Fibroblast of the aortic adventitia (primary cell): ENCODE measurements at regions not wholly inside any gene's neighbourhood (a gene's known extent, or its start where the extent isn't known, plus 50 kb on each side); places are given as distances from the start of the nearest gene placed in this dataset.
"Not testable (repeated sequence)": the region's sequence is repeated elsewhere in the genome, so short reads cannot be mapped to it uniquely, and the experiment has no call there.

ENCODE experiments used
- DNase-seq: peaks from one replicate; pipeline ENCODE4 v3.0.0-alpha.2; 2010; ENCODE audit warnings: low read depth
- H3K4me3 ChIP-seq: 2 replicates; pipeline ENCODE4 v1.5.1; 2011; ENCODE audit warnings: low read depth, mild to moderate bottlenecking, control low read depth, low read length, moderate library complexity
- TF ChIP-seq, protein P1 (sequence below): IDR thresholded peaks from 2 replicates; pipeline ENCODE4 v1.5.1; 2011; ENCODE audit warnings: mild to moderate bottlenecking, low read length, control low read depth, inconsistent platforms; ENCODE audit not compliant: insufficient read depth

DNA sequence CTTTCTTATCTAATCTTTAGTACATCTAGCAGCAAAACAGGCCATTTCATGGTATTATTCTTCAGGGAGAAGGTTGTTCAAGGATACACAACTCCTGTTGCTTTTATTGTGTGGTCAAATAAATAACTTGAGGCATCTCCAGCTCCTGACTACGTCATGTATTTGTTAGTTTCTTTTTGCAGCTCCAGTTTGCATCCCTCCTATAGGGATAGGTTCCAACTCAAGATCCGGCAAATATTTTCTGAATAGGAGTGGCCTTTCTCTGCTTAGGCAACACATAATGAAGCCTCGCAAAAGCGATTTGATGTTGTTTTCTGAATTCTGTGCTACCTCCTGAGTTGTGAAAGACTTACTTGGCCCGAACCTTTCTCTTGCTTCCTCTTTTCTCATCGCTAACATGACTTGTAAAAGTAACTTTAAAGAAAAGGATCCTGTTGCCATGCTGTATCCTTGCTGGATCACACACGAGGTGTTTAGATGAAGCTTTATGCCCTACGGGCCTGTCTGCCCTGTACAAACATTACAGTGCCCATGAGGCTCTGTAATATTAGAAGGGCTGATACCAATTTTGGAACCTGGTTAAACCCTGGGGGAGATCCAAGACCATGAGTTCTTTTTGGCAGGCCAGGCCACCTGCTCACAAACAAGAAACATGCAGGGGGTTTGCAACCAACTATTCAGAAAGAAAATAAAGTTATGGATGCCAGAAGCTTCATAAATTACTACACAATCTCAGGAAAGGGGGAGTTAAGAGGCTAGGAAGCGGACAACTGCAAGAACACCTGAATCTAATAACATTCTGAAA, 149.8 kb upstream of the FGF10 start:
- TF ChIP-seq, protein P1, sequence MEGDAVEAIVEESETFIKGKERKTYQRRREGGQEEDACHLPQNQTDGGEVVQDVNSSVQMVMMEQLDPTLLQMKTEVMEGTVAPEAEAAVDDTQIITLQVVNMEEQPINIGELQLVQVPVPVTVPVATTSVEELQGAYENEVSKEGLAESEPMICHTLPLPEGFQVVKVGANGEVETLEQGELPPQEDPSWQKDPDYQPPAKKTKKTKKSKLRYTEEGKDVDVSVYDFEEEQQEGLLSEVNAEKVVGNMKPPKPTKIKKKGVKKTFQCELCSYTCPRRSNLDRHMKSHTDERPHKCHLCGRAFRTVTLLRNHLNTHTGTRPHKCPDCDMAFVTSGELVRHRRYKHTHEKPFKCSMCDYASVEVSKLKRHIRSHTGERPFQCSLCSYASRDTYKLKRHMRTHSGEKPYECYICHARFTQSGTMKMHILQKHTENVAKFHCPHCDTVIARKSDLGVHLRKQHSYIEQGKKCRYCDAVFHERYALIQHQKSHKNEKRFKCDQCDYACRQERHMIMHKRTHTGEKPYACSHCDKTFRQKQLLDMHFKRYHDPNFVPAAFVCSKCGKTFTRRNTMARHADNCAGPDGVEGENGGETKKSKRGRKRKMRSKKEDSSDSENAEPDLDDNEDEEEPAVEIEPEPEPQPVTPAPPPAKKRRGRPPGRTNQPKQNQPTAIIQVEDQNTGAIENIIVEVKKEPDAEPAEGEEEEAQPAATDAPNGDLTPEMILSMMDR = no peak
- H3K4me3 ChIP-seq = no peak overlapping the region
- peak; percentile 62 for DNase-seq

DNA sequence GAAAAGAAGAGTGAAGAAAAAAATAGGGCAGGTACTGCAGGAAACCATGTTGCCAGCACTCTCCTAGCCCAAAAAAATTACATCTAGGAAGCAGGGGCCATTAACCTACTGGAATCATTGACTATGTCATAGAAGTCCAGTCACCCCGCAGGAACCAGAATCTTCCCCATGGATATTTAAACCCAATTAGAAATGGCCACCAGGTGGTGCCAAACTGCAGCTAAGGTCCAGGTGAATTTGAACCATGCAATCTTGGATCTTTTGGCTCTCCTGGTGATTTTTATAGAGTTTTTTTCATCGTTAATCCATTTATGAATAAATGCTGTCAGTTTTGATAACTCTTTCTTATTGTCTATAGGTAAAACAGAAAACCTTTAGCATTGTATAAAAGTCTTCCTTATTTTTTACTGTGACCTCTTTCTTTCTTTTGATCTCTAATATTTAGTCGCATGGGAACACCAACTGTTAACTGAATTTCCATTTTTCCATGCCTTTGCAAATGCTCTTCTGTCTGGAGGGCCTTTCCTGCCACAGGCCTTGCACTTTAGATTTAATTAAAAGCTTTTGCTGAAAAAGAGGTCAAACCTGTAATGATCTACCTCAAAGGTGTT, 147.5 kb upstream of the FGF10 start:
- DNase-seq = peak; percentile 64
- H3K4me3 ChIP-seq = no peak overlapping the region
- TF ChIP-seq, protein P1 = peak; percentile 70

DNA sequence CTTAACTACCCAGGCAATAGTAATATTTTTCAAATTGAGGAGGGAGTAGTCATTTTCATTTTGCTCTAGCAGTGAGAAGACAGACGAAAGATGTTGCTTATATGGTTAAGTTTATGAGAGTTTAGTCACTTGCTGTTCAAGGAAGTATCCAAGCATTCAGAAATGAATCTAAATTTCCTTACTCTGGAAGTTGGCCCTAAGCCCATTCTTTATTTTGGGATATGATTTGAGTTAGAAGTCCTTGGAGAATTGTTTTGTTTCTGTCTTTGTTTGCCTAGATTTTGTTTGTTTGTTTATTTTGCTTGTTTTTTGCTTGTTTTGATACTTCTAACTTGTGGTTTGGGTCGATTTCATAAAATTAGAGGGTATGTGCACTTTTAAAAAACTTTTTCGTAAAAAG, 146.4 kb upstream of the FGF10 start:
- TF ChIP-seq, protein P1 = no peak
- H3K4me3 ChIP-seq = no peak overlapping the region
- DNase-seq = no peak

DNA sequence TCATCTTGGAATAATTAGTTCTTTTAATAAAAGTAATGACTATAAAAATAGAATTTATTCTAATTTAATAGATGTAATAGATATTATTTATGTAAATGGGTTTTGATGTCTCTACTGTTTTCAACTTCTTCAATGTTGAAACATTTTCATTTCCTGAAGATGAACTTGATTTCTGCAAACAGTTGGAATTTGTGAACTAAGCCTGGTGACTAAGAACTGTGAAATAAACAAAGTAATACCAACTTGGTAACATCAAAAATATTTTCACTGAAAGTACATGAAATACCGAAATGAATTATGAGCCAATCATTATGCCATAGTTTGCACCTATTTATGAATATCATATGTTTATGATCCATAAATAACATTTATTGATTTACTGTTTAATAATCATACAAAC, 143.8 kb upstream of the FGF10 start:
- TF ChIP-seq, protein P1 = no peak
- no peak for DNase-seq
- no peak overlapping the region for H3K4me3 ChIP-seq

DNA sequence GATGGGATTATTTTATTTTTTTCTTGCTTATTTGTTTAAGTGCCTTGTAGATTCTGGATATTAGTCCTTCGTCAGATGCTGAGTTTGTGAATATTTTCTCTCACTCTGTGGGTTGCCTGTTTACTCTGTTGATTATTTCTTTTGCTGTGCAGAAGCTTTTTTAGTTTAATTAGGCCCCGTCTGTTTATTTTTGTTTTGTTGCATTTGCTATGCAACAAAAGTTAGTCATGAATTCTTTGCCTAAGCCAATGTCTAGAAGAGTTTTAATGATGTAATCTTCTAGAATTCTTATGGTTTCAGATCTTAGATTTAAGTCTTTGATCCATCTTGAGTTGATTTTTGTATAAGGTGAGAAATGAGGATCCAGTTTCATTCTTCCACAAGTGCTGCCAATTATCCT, 142.5 kb upstream of the FGF10 start:
- not testable (repeated sequence) for DNase-seq

DNA sequence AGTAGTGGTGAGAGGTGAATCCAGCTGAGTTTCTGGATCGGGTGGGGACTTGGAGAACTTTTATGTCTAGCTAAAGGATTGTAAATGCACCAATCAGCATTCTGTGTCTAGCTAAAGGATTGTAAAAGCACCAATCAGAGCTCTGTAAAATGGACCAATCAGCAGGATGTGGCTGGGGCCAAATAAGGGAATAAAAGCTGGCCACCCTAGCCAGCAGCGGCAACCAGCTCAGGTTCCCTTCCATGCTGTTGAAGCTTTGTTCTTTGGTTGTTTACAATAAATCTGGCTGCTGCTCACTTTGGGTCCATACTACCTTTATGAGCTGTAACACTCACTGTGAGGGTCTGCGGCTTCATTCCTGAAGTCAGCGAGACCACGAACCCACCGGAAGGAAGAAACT, 141.6 kb upstream of the FGF10 start:
- not testable (repeated sequence) for H3K4me3 ChIP-seq, DNase-seq

More for the DNA sequence above, 142.5 kb upstream of the FGF10 start:
- not testable (repeated sequence) for H3K4me3 ChIP-seq

DNA sequence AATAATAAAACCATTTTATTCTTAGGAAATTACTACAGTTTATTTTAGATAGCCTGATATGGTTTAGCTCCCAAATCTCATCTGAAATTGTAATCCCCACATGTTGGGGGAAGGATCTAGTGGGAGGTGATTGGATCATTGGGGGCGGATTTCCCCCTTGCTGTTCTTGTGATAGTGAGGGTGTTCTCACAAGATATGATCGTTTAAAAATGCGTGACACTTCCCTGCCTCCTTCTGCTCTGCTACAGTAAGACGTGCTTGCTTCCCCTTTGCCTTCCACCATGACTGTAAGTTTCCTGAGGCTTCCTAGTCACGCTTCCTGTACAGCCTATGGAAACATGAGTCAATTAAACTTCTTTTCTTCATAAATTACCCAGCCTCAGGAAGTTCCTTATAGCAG, 122.4 kb upstream of the FGF10 start:
- TF ChIP-seq, protein P1 = no peak
- H3K4me3 ChIP-seq = no peak overlapping the region
- no peak for DNase-seq

DNA sequence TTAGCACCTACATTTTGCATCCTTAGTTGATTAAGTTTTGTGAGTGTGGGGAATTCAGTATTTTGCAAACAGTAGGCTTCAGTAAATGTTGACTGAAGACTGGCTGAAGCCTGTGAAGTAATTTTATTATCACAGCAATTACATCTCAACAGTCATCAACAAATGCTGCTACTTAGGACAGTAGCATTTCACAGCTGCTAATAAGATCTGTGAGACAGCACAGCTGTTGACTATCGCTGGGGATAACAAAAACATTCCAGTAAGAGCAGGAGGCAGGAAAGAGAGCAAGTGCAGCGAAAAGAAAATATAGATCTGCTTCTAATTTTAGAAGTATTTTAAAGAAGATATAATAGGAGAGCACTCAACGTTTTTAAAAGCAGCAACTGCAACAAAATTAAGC, 117.3 kb upstream of the FGF10 start:
- TF ChIP-seq, protein P1 = no peak
- H3K4me3 ChIP-seq = no peak overlapping the region
- DNase-seq = no peak
